ENCODE measurements at regions not wholly inside any gene's neighbourhood (a gene's known extent, or its start where the extent isn't known, plus 50 kb on each side); places are given as distances from the start of the nearest gene placed in this dataset.

- TF ChIP-seq CTCF (IDR thresholded peaks at IDR 0.05) (no peak), POLR2A (IDR thresholded peaks at IDR 0.05) (no peak)
Measured at GRCh38 chr3:70832834-70833205, 520.4 kb upstream of the MDFIC2 start.

All from Peyer's patch (tissue), 4 donors.